ENCODE measurements at regions not wholly inside any gene's neighbourhood (a gene's known extent, or its start where the extent isn't known, plus 50 kb on each side); places are given as distances from the start of the nearest gene placed in this dataset.

GRCh38 chr3:124572851-124573405, 157.3 kb upstream of the UMPS start:
- H3K27me3 ChIP-seq (ENCODE audit: control insufficient read depth in 4 of 4, insufficient read depth in 4 of 4, low read length in 3 of 4) = no peaks in the 10 kb centered on the region
- no peaks in the 10 kb centered on the region for H3K9me3 ChIP-seq (ENCODE audit: control insufficient read depth in 4 of 4, low read length in 3 of 4)
- no peak overlapping the region for H3K9ac ChIP-seq (ENCODE audit: low read depth in 1 of 2, low read length in 2 of 2)
- no peak overlapping the region for H3K4me3 ChIP-seq (ENCODE audit: low read depth in 1 of 3, low read length in 3 of 3)
- WGBS = 97% methylated on average over 8 of the region's 8 CpGs
- DNase-seq (ENCODE audit: low spot score) = no peak
- no peak overlapping the region for H3K27ac ChIP-seq (ENCODE audit: low read depth in 1 of 2, low read length in 2 of 2)
- H3K4me1 ChIP-seq (ENCODE audit: control insufficient read depth in 4 of 4, insufficient read depth in 4 of 4, low read length in 3 of 4) = peaks cover 0 to 10% (median 4%) of the 10 kb centered on the region in 4 donors
- no peaks in the 10 kb centered on the region for H3K36me3 ChIP-seq (ENCODE audit: control insufficient read depth in 4 of 4, insufficient read depth in 3 of 4, low read depth in 1 of 4, low read length in 3 of 4)
- TF ChIP-seq RAD21 (IDR thresholded peaks at IDR 0.05) (no peak), FOXA2 (IDR thresholded peaks at IDR 0.05) (no peak), GABPA (IDR thresholded peaks at IDR 0.05 in 1 of 2, conservative IDR thresholded peaks at IDR 0.05 in 1 of 2) (no peak), YY1 (IDR thresholded peaks at IDR 0.05) (no peak), SP1 (IDR thresholded peaks at IDR 0.05) (no peak), FOXA1 (IDR thresholded peaks at IDR 0.05) (no peak), HNF4A (conservative IDR thresholded peaks at IDR 0.05) (no peak), REST (IDR thresholded peaks at IDR 0.05) (no peak), MAX (IDR thresholded peaks at IDR 0.05) (no peak), RXRA (IDR thresholded peaks at IDR 0.05) (no peak)

- Histone ChIP-seq H3K4me1 (ENCODE audit: control insufficient read depth in 4 of 4, insufficient read depth in 4 of 4, low read length in 3 of 4) (peaks cover 0 to 10% (median 4%) of the 10 kb centered on the region in 4 donors), H3K4me3 (ENCODE audit: low read depth in 1 of 3, low read length in 3 of 3) (no peak overlapping the region), H3K27ac (ENCODE audit: low read depth in 1 of 2, low read length in 2 of 2) (no peak overlapping the region), H3K9me3 (ENCODE audit: control insufficient read depth in 4 of 4, low read length in 3 of 4) (no peaks in the 10 kb centered on the region), H3K27me3 (ENCODE audit: control insufficient read depth in 4 of 4, insufficient read depth in 4 of 4, low read length in 3 of 4) (no peaks in the 10 kb centered on the region), H3K36me3 (ENCODE audit: control insufficient read depth in 4 of 4, insufficient read depth in 3 of 4, low read depth in 1 of 4, low read length in 3 of 4) (no peaks in the 10 kb centered on the region), H3K9ac (ENCODE audit: low read depth in 1 of 2, low read length in 2 of 2) (no peak overlapping the region)
- WGBS = 91% methylated on average over 2 of the region's 2 CpGs
- TF ChIP-seq MAX (IDR thresholded peaks at IDR 0.05) (no peak), HNF4A (conservative IDR thresholded peaks at IDR 0.05) (no peak), RAD21 (IDR thresholded peaks at IDR 0.05) (no peak), GABPA (IDR thresholded peaks at IDR 0.05 in 1 of 2, conservative IDR thresholded peaks at IDR 0.05 in 1 of 2) (no peak)
- no peak for DNase-seq (ENCODE audit: low spot score)
Observed at GRCh38 chr3:124574012-124574411, 156.2 kb upstream of the UMPS start.

GRCh38 chr3:124576565-124577493, 153.4 kb upstream of the UMPS start:
- Histone ChIP-seq H3K27me3 (ENCODE audit: control insufficient read depth in 4 of 4, insufficient read depth in 4 of 4, low read length in 3 of 4) (no peaks in the 10 kb centered on the region), H3K36me3 (ENCODE audit: control insufficient read depth in 4 of 4, insufficient read depth in 3 of 4, low read depth in 1 of 4, low read length in 3 of 4) (no peaks in the 10 kb centered on the region), H3K9ac (ENCODE audit: low read depth in 1 of 2, low read length in 2 of 2) (no peak overlapping the region), H3K4me3 (ENCODE audit: low read depth in 1 of 3, low read length in 3 of 3) (no peak overlapping the region), H3K27ac (ENCODE audit: low read depth in 1 of 2, low read length in 2 of 2) (no peak overlapping the region), H3K9me3 (ENCODE audit: control insufficient read depth in 4 of 4, low read length in 3 of 4) (no peaks in the 10 kb centered on the region), H3K4me1 (ENCODE audit: control insufficient read depth in 4 of 4, insufficient read depth in 4 of 4, low read length in 3 of 4) (peaks cover 0 to 4% (median under 1%) of the 10 kb centered on the region in 4 donors)
- TF ChIP-seq RAD21 (IDR thresholded peaks at IDR 0.05) (peak; percentile 6 to 19), FOXA2 (IDR thresholded peaks at IDR 0.05) (no peak), RXRA (IDR thresholded peaks at IDR 0.05) (peak in 1 of 2 donors; percentile 9), CTCF (IDR thresholded peaks at IDR 0.05; ENCODE audit: low read depth, low read length, missing input control) (peak; percentile 20)
- 56% methylated on average over 5 of the region's 5 CpGs for WGBS
- no peak for DNase-seq (ENCODE audit: low spot score)

Measured in liver (tissue), 8 donors.